ENCODE measurements at regions not wholly inside any gene's neighbourhood (a gene's known extent, or its start where the extent isn't known, plus 50 kb on each side); places are given as distances from the start of the nearest gene placed in this dataset.

DNA sequence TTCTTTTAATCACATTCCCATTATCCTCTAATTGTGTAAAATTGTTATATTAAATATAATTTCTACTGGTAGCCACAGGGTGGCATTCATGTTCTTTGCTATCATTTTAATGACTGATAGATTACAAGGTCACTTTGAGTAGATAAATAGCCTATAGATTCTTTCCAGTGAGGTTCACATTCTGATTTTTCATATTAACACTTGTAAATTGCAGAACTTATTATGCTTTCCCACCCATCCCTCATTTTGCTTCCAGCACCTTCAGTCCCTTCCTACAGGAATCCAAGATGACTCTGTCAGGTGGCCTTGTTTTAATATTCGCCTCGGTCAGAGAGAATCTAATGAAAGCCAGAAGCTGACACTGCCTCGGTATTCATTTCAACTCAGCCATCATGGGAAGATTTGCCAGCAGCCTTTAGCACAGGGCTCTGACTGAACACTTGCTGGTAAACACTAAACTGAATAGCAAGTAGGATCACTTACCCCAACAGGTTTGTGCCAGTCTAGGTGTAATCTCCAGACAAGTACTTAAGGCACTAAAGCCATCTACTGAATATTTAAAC, 101.2 kb upstream of the FSHR start:
- DNase-seq (ENCODE audit: low spot score), result no peak

- no peak for DNase-seq (ENCODE audit: low spot score)
Observed at GRCh38 chr2:49254401-49254800, 100.1 kb upstream of the FSHR start.

- DNase-seq (ENCODE audit: low spot score), result no peak
Observed at GRCh38 chr2:49251766-49252165, 97.5 kb upstream of the FSHR start.

- DNase-seq (ENCODE audit: low spot score), result no peak
Observed at GRCh38 chr2:49251251-49251650, 96.9 kb upstream of the FSHR start.

GRCh38 chr2:49248506-49248905, 94.2 kb upstream of the FSHR start:
- no peak for DNase-seq (ENCODE audit: low spot score)

- DNase-seq (ENCODE audit: low spot score), result no peak
Observed at GRCh38 chr2:49241991-49242390, 87.7 kb upstream of the FSHR start.

- DNase-seq (ENCODE audit: low spot score), result no peak
Observed at GRCh38 chr2:49241501-49241900, 87.2 kb upstream of the FSHR start.

- DNase-seq (ENCODE audit: low spot score), result no peak
Observed at GRCh38 chr2:49240608-49241007, 86.3 kb upstream of the FSHR start.

- no peak for DNase-seq (ENCODE audit: low spot score)
Observed at GRCh38 chr2:49238604-49238960, 84.3 kb upstream of the FSHR start.

- DNase-seq (ENCODE audit: low spot score), result no peak
Observed at GRCh38 chr2:49237867-49238603, 83.7 kb upstream of the FSHR start.

GRCh38 chr2:49236316-49236715, 82.0 kb upstream of the FSHR start:
- DNase-seq (ENCODE audit: low spot score), result no peak

GRCh38 chr2:49226360-49226759, 72.0 kb upstream of the FSHR start:
- no peak for DNase-seq (ENCODE audit: low spot score)

- DNase-seq (ENCODE audit: low spot score), result no peak
Observed at GRCh38 chr2:49225126-49225525, 70.8 kb upstream of the FSHR start.

- DNase-seq (ENCODE audit: low spot score), result no peak
Observed at GRCh38 chr2:49224426-49225010, 70.2 kb upstream of the FSHR start.

GRCh38 chr2:49222975-49223528, 68.7 kb upstream of the FSHR start:
- DNase-seq (ENCODE audit: low spot score), result no peak

GRCh38 chr2:49219741-49220140, 65.4 kb upstream of the FSHR start:
- DNase-seq (ENCODE audit: low spot score), result no peak

DNA sequence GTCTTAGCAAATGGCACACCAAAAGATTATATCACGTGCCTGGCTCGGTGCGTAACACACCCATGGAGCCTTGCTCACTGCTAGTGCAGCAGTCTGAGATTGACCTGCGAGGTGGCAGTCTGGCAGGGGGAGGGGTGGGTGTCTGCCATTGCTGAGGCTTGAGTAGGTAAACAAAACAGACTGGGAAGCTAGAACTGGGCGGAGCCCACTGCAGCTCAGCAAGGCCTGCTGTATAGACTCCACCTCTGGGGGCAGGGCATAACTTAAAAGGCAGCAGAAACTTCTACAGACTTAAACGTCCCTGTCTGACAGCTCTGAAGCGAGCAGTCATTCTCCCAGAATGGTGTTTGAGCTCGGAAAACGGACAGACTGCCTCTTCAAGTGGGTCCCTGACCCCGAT, 55.9 kb upstream of the FSHR start:
- no peak for DNase-seq (ENCODE audit: low spot score)

- no peak for DNase-seq (ENCODE audit: low spot score)
Observed at GRCh38 chr2:49207204-49207603, 52.9 kb upstream of the FSHR start.
